Spleen (tissue), 7 donors: ENCODE measurements at regions not wholly inside any gene's neighbourhood (a gene's known extent, or its start where the extent isn't known, plus 50 kb on each side); places are given as distances from the start of the nearest gene placed in this dataset.

Experiments
- POLR2A ChIP-seq, 3 donors: fragments of 450-650 bp; IDR thresholded peaks; one replicate each; pipeline ENCODE4 v1.5.1; 2017; ENCODE audit warnings: antibody characterized with exemption in 3 of 3, mild to moderate bottlenecking in 1 of 3
- TF ChIP-seq, protein P1 (sequence below), 11 experiments: fragments of 200-600 bp in 7 of 11; fragments of 450-650 bp in 4 of 11; sonication (generic) in 4 of 11; IDR thresholded peaks in 8 of 11; conservative IDR thresholded peaks in 3 of 11; 1 replicate in 7 of 11; 2 replicates in 4 of 11; pipeline versions ENCODE4 v1.4.0 to v1.8.0; 2016 to 2021; ENCODE audit warnings: antibody characterized with exemption in 11 of 11, inconsistent platforms in 4 of 11, mild to moderate bottlenecking in 1 of 11
- donor health status: DM: no; HTN: no; CAD: no; lungs with moderate emphysema.
- donor health status: DM: no; HTN: no; CAD: no.
- donor health status: DM: no; HTN: no; CAD: no.

GRCh38 chr12:3964439-3964838 is 91.2 kb upstream of the PARP11 start:
- TF ChIP-seq POLR2A (IDR thresholded peaks at IDR 0.05) = no peak
- TF ChIP-seq, protein P1, sequence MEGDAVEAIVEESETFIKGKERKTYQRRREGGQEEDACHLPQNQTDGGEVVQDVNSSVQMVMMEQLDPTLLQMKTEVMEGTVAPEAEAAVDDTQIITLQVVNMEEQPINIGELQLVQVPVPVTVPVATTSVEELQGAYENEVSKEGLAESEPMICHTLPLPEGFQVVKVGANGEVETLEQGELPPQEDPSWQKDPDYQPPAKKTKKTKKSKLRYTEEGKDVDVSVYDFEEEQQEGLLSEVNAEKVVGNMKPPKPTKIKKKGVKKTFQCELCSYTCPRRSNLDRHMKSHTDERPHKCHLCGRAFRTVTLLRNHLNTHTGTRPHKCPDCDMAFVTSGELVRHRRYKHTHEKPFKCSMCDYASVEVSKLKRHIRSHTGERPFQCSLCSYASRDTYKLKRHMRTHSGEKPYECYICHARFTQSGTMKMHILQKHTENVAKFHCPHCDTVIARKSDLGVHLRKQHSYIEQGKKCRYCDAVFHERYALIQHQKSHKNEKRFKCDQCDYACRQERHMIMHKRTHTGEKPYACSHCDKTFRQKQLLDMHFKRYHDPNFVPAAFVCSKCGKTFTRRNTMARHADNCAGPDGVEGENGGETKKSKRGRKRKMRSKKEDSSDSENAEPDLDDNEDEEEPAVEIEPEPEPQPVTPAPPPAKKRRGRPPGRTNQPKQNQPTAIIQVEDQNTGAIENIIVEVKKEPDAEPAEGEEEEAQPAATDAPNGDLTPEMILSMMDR (IDR thresholded peaks at IDR 0.05 in 8 of 11, conservative IDR thresholded peaks at IDR 0.05 in 3 of 11) = peak in 6 of 11 experiments; percentile 10 to 31 (median 29)
